SK-N-SH treated with all-trans-retinoic acid at 6 μM for 48 hours (cell line): ENCODE measurements at regions not wholly inside any gene's neighbourhood (a gene's known extent, or its start where the extent isn't known, plus 50 kb on each side); places are given as distances from the start of the nearest gene placed in this dataset.

Source experiments
- BACH2 ChIP-seq: fragments of 250-450 bp; sonication (Bioruptor Pico); IDR thresholded peaks from 2 replicates; pipeline ENCODE4 v1.9.0; 2021; ENCODE audit warnings: mild to moderate bottlenecking, borderline replicate concordance
- CREB5 ChIP-seq: fragments of 250-450 bp; sonication (Bioruptor Pico); IDR thresholded peaks from 2 replicates; pipeline ENCODE4 v1.5.1; 2020; ENCODE audit warnings: low read depth, mild to moderate bottlenecking, moderate library complexity
- GLIS3 ChIP-seq: fragments of 250-450 bp; sonication (Bioruptor Pico); IDR thresholded peaks from 2 replicates; pipeline ENCODE4 v1.5.0; 2020; ENCODE audit warnings: mild to moderate bottlenecking, moderate library complexity
- OSR1 ChIP-seq: fragments of 250-450 bp; sonication (Bioruptor Pico); IDR thresholded peaks from 2 replicates; pipeline ENCODE4 v1.8.0; 2022; ENCODE audit warnings: moderate library complexity, mild to moderate bottlenecking, inconsistent platforms
- PATZ1 ChIP-seq: fragments of 250-450 bp; sonication (Bioruptor Pico); IDR thresholded peaks from 2 replicates; pipeline ENCODE4 v1.8.0; 2020; ENCODE audit warnings: mild to moderate bottlenecking, moderate library complexity, borderline replicate concordance
- RARB ChIP-seq: fragments of 250-450 bp; sonication (Bioruptor Pico); IDR thresholded peaks from 2 replicates; pipeline ENCODE4 v1.8.0; 2021; ENCODE audit warnings: mild to moderate bottlenecking, moderate library complexity
- SNAI2 ChIP-seq: fragments of 250-450 bp; sonication (Bioruptor Pico); IDR thresholded peaks from 2 replicates; pipeline ENCODE4 v1.5.0; 2020; ENCODE audit warnings: mild to moderate bottlenecking, moderate library complexity
- TCF4 ChIP-seq: fragments of 250-450 bp; sonication (Bioruptor Pico); IDR thresholded peaks from 2 replicates; pipeline ENCODE4 v1.8.0; 2021; ENCODE audit warnings: mild to moderate bottlenecking, moderate library complexity, borderline replicate concordance
- TOX ChIP-seq: fragments of 250-450 bp; sonication (Bioruptor Pico); IDR thresholded peaks from 2 replicates; pipeline ENCODE4 v1.8.0; 2021; ENCODE audit warnings: mild to moderate bottlenecking, moderate library complexity, borderline replicate concordance
- TSHZ2 ChIP-seq: fragments of 250-450 bp; sonication (Bioruptor Pico); IDR thresholded peaks from 2 replicates; pipeline ENCODE4 v1.5.0; 2020; ENCODE audit warnings: mild to moderate bottlenecking, moderate library complexity
- ZC3H10 ChIP-seq: fragments of 250-450 bp; sonication (Bioruptor Pico); IDR thresholded peaks from 2 replicates; pipeline ENCODE4 v1.5.1; 2021; ENCODE audit warnings: mild to moderate bottlenecking, moderate library complexity
- ZFP30 ChIP-seq: fragments of 450-650 bp; formaldehyde crosslinking; IDR thresholded peaks from 2 replicates; pipeline ENCODE4 v1.5.0; 2022; ENCODE audit warnings: mild to moderate bottlenecking, moderate library complexity
- TF ChIP-seq, protein P1 (sequence below): fragments of 250-450 bp; sonication (Bioruptor Pico); IDR thresholded peaks from 2 replicates; pipeline ENCODE4 v1.8.0; 2021; ENCODE audit warnings: low read depth, mild to moderate bottlenecking, moderate library complexity, borderline replicate concordance
- TF ChIP-seq, protein P2 (sequence below): fragments of 250-450 bp; sonication (Bioruptor Pico); IDR thresholded peaks from 2 replicates; pipeline ENCODE4 v1.5.1; 2021; ENCODE audit warnings: mild to moderate bottlenecking, moderate library complexity

- TF ChIP-seq PATZ1 (CRISPR knock-in tag) (no peak), ZC3H10 (CRISPR knock-in tag) (no peak), BACH2 (CRISPR knock-in tag) (no peak), SNAI2 (CRISPR knock-in tag) (no peak), TOX (no peak), OSR1 (CRISPR knock-in tag) (no peak), ZFP30 (CRISPR knock-in tag) (no peak), CREB5 (CRISPR knock-in tag) (no peak), TCF4 (CRISPR knock-in tag) (no peak), GLIS3 (CRISPR knock-in tag) (no peak), TSHZ2 (CRISPR knock-in tag) (no peak), RARB (CRISPR knock-in tag) (no peak)
- TF ChIP-seq, protein P1, sequence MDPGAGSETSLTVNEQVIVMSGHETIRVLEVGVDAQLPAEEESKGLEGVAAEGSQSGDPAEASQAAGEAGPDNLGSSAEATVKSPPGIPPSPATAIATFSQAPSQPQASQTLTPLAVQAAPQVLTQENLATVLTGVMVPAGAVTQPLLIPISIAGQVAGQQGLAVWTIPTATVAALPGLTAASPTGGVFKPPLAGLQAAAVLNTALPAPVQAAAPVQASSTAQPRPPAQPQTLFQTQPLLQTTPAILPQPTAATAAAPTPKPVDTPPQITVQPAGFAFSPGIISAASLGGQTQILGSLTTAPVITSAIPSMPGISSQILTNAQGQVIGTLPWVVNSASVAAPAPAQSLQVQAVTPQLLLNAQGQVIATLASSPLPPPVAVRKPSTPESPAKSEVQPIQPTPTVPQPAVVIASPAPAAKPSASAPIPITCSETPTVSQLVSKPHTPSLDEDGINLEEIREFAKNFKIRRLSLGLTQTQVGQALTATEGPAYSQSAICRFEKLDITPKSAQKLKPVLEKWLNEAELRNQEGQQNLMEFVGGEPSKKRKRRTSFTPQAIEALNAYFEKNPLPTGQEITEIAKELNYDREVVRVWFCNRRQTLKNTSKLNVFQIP (CRISPR knock-in tag) = no peak
- TF ChIP-seq, protein P2, sequence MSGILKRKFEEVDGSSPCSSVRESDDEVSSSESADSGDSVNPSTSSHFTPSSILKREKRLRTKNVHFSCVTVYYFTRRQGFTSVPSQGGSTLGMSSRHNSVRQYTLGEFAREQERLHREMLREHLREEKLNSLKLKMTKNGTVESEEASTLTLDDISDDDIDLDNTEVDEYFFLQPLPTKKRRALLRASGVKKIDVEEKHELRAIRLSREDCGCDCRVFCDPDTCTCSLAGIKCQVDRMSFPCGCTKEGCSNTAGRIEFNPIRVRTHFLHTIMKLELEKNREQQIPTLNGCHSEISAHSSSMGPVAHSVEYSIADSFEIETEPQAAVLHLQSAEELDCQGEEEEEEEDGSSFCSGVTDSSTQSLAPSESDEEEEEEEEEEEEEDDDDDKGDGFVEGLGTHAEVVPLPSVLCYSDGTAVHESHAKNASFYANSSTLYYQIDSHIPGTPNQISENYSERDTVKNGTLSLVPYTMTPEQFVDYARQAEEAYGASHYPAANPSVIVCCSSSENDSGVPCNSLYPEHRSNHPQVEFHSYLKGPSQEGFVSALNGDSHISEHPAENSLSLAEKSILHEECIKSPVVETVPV (CRISPR knock-in tag) = no peak
Measured at GRCh38 chr19:30078381-30078910, 136.4 kb downstream of the URI1 start.
